ENCODE measurements at regions not wholly inside any gene's neighbourhood (a gene's known extent, or its start where the extent isn't known, plus 50 kb on each side); places are given as distances from the start of the nearest gene placed in this dataset.

DNA sequence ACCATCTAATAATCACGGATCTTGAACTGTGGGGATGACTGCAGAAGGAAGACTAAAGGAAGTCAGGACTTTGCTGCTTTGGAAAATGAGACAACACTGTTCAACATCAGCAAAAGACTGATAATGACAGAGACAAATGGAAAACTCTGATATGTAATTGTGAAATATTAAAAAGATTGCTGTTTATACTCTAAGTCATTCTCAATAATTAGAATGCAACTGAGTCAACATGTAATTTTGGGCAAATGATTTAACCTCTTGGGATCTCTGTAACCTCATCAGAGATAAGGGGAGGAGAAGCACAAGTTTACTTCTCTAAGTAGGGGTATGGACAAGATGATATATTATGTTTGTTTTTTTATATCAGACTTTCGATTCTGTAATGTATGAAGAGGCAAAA, 121.9 kb downstream of the GASK1B start:
- Histone ChIP-seq H3K9me3 (ENCODE audit: control insufficient read depth, insufficient read depth, low read depth, low read length) (no peaks in the 10 kb centered on the region), H3K4me1 (ENCODE audit: control insufficient read depth, insufficient read depth, low read length) (no peaks in the 10 kb centered on the region), H3K4me3 (ENCODE audit: low read depth, low read length) (no peak overlapping the region), H3K27ac (ENCODE audit: extremely low read depth, low read depth, low read length) (no peak overlapping the region), H3K36me3 (ENCODE audit: control insufficient read depth in 2 of 2, insufficient read depth in 1 of 2, low read length in 2 of 2) (no peaks in the 10 kb centered on the region)
- ChIA-PET POLR2A (no interaction called here), CTCF (no interaction called here)
- TF ChIP-seq ZNF354C (tag by site-specific recombination; IDR thresholded peaks at IDR 0.05; ENCODE audit: borderline replicate concordance, low read depth) (no peak), SALL2 (tag by site-specific recombination; IDR thresholded peaks at IDR 0.05; ENCODE audit: borderline replicate concordance) (no peak), ZNF266 (tag by site-specific recombination; IDR thresholded peaks at IDR 0.05; ENCODE audit: low read depth) (no peak), ZNF404 (tag by site-specific recombination; IDR thresholded peaks at IDR 0.05) (no peak), ZNF248 (tag by site-specific recombination; IDR thresholded peaks at IDR 0.05) (no peak), ZNF664 (tag by site-specific recombination; IDR thresholded peaks at IDR 0.05) (no peak), REPIN1 (tag by site-specific recombination; IDR thresholded peaks at IDR 0.05; ENCODE audit: low read depth) (no peak), ZNF366 (tag by site-specific recombination; conservative IDR thresholded peaks at IDR 0.05) (no peak), ZBTB21 (tag by site-specific recombination; IDR thresholded peaks at IDR 0.05) (no peak), HOXA7 (CRISPR knock-in tag; IDR thresholded peaks at IDR 0.05; ENCODE audit: borderline replicate concordance) (no peak)
- TF ChIP-seq, protein P1, sequence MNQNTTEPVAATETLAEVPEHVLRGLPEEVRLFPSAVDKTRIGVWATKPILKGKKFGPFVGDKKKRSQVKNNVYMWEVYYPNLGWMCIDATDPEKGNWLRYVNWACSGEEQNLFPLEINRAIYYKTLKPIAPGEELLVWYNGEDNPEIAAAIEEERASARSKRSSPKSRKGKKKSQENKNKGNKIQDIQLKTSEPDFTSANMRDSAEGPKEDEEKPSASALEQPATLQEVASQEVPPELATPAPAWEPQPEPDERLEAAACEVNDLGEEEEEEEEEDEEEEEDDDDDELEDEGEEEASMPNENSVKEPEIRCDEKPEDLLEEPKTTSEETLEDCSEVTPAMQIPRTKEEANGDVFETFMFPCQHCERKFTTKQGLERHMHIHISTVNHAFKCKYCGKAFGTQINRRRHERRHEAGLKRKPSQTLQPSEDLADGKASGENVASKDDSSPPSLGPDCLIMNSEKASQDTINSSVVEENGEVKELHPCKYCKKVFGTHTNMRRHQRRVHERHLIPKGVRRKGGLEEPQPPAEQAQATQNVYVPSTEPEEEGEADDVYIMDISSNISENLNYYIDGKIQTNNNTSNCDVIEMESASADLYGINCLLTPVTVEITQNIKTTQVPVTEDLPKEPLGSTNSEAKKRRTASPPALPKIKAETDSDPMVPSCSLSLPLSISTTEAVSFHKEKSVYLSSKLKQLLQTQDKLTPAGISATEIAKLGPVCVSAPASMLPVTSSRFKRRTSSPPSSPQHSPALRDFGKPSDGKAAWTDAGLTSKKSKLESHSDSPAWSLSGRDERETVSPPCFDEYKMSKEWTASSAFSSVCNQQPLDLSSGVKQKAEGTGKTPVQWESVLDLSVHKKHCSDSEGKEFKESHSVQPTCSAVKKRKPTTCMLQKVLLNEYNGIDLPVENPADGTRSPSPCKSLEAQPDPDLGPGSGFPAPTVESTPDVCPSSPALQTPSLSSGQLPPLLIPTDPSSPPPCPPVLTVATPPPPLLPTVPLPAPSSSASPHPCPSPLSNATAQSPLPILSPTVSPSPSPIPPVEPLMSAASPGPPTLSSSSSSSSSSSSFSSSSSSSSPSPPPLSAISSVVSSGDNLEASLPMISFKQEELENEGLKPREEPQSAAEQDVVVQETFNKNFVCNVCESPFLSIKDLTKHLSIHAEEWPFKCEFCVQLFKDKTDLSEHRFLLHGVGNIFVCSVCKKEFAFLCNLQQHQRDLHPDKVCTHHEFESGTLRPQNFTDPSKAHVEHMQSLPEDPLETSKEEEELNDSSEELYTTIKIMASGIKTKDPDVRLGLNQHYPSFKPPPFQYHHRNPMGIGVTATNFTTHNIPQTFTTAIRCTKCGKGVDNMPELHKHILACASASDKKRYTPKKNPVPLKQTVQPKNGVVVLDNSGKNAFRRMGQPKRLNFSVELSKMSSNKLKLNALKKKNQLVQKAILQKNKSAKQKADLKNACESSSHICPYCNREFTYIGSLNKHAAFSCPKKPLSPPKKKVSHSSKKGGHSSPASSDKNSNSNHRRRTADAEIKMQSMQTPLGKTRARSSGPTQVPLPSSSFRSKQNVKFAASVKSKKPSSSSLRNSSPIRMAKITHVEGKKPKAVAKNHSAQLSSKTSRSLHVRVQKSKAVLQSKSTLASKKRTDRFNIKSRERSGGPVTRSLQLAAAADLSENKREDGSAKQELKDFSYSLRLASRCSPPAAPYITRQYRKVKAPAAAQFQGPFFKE (tag by site-specific recombination; IDR thresholded peaks at IDR 0.05; ENCODE audit: borderline replicate concordance) = no peak
- TF ChIP-seq, protein P2, sequence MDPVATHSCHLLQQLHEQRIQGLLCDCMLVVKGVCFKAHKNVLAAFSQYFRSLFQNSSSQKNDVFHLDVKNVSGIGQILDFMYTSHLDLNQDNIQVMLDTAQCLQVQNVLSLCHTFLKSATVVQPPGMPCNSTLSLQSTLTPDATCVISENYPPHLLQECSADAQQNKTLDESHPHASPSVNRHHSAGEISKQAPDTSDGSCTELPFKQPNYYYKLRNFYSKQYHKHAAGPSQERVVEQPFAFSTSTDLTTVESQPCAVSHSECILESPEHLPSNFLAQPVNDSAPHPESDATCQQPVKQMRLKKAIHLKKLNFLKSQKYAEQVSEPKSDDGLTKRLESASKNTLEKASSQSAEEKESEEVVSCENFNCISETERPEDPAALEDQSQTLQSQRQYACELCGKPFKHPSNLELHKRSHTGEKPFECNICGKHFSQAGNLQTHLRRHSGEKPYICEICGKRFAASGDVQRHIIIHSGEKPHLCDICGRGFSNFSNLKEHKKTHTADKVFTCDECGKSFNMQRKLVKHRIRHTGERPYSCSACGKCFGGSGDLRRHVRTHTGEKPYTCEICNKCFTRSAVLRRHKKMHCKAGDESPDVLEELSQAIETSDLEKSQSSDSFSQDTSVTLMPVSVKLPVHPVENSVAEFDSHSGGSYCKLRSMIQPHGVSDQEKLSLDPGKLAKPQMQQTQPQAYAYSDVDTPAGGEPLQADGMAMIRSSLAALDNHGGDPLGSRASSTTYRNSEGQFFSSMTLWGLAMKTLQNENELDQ (tag by site-specific recombination; IDR thresholded peaks at IDR 0.05; ENCODE audit: low read depth) = no peak

DNA sequence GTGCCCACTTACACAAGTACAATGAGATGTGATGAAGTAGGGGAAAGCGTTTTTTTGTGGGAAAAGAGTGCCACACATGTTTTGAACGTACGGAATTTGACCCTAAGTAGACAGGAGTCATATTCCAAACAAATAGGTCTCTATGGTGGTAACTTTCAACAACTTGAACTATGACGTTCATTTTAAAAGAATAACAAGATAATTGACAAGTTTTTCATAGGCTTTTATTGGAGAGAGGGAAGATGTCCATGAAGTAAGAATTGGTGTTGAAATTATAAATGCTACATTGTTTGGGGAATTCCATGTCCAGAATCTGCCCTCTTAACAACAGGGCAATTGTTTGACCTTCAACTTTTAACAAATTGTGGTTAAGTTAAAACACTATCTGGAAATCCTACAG, 126.5 kb downstream of the GASK1B start:
- CTCF ChIA-PET = no interaction called here
- TF ChIP-seq, protein P3, sequence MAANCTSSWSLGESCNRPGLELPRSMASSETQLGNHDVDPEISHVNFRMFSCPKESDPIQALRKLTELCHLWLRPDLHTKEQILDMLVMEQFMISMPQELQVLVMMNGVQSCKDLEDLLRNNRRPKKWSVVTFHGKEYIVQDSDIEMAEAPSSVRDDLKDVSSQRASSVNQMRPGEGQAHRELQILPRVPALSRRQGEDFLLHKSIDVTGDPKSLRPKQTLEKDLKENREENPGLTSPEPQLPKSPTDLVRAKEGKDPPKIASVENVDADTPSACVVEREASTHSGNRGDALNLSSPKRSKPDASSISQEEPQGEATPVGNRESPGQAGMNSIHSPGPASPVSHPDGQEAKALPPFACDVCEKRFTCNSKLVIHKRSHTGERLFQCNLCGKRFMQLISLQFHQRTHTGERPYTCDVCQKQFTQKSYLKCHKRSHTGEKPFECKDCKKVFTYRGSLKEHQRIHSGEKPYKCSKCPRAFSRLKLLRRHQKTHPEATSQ (tag by site-specific recombination; IDR thresholded peaks at IDR 0.05) = no peak
- TF ChIP-seq TRIM28 (IDR thresholded peaks at IDR 0.05; ENCODE audit: borderline replicate concordance, low read length) = no peak
- no peak for TF ChIP-seq ZNF221 (tag by site-specific recombination; IDR thresholded peaks at IDR 0.05; ENCODE audit: borderline replicate concordance)
- no peak for TF ChIP-seq RBAK (tag by site-specific recombination; IDR thresholded peaks at IDR 0.05)
- TF ChIP-seq ZNF624 (tag by site-specific recombination; IDR thresholded peaks at IDR 0.05) = no peak
- TF ChIP-seq ZNF112 (tag by site-specific recombination; IDR thresholded peaks at IDR 0.05) = no peak
- TF ChIP-seq TCF7L2 (IDR thresholded peaks at IDR 0.05; ENCODE audit: borderline replicate concordance, low read depth, low read length) = no peak
- no peak for TF ChIP-seq ZNF677 (tag by site-specific recombination; IDR thresholded peaks at IDR 0.05)
- no peak for TF ChIP-seq ZNF843 (tag by site-specific recombination; IDR thresholded peaks at IDR 0.05)
- no peak for TF ChIP-seq BCL11B (tag by site-specific recombination; IDR thresholded peaks at IDR 0.05; ENCODE audit: low read depth)
- no peak for TF ChIP-seq ZNF792 (tag by site-specific recombination; IDR thresholded peaks at IDR 0.05)
- POLR2A ChIA-PET = no interaction called here
- Histone ChIP-seq H3K4me3 (ENCODE audit: low read depth, low read length) (no peak overlapping the region), H3K27ac (ENCODE audit: extremely low read depth, low read depth, low read length) (no peak overlapping the region), H3K9me3 (ENCODE audit: control insufficient read depth, insufficient read depth, low read depth, low read length) (no peaks in the 10 kb centered on the region), H3K4me1 (ENCODE audit: control insufficient read depth, insufficient read depth, low read length) (no peaks in the 10 kb centered on the region), H3K36me3 (ENCODE audit: control insufficient read depth in 2 of 2, insufficient read depth in 1 of 2, low read length in 2 of 2) (no peaks in the 10 kb centered on the region)
